MCF 10A (cell line): ENCODE measurements at regions not wholly inside any gene's neighbourhood (a gene's known extent, or its start where the extent isn't known, plus 50 kb on each side); places are given as distances from the start of the nearest gene placed in this dataset.
A peak's percentile ranks its signal among the peaks of the same experiment; 100 is the strongest.

ENCODE experiments used
- BruUV-seq: library from RNA; stranded (reverse); fragments of 400-500 nt; replicated peaks from 2 replicates; lab custom pipeline; 2021; lab: Mats Ljungman, UMichigan
- CTCF ChIA-PET: fragments of 300-600 bp; sonication (Branson Sonifier 250); formaldehyde crosslinking; extraction: SDS; loops from one replicate; lab custom pipeline; 2021; ENCODE audit warnings: antibody characterized with exemption, inconsistent platforms; lab: Yijun Ruan, JAX
- POLR2A ChIA-PET: fragments of 300-600, 350-650 bp; sonication (Branson Sonifier 250); formaldehyde crosslinking; extraction: SDS; loops from one replicate; lab custom pipeline; 2020; ENCODE audit warnings: antibody characterized with exemption, inconsistent platforms; lab: Yijun Ruan, JAX
- DNase-seq: peaks from one replicate; pipeline ENCODE4 v3.0.0-alpha.2; 2018; ENCODE audit not compliant: unreplicated experiment
- H3K27ac Mint-ChIP-seq: one replicate; pipeline ENCODE4 v1.8.0; 2022; ENCODE audit warnings: mild to moderate bottlenecking, low read depth, mixed read lengths; ENCODE audit not compliant: unreplicated experiment
- H3K27me3 Mint-ChIP-seq: one replicate; pipeline ENCODE4 v1.8.0; 2022; ENCODE audit warnings: mixed read lengths; ENCODE audit not compliant: insufficient read depth, unreplicated experiment
- H3K36me3 Mint-ChIP-seq: one replicate; pipeline ENCODE4 v1.8.0; 2022; ENCODE audit warnings: mild to moderate bottlenecking, moderate library complexity, mixed read lengths; ENCODE audit not compliant: insufficient read depth, unreplicated experiment
- H3K4me1 Mint-ChIP-seq: one replicate; pipeline ENCODE4 v1.8.0; 2022; ENCODE audit warnings: mixed read lengths; ENCODE audit not compliant: insufficient read depth, unreplicated experiment
- H3K4me3 Mint-ChIP-seq: one replicate; pipeline ENCODE4 v1.8.0; 2022; ENCODE audit warnings: mild to moderate bottlenecking, moderate library complexity, mixed read lengths; ENCODE audit not compliant: unreplicated experiment
- H3K9me3 Mint-ChIP-seq: one replicate; pipeline ENCODE4 v1.8.0; 2022; ENCODE audit warnings: mixed read lengths; ENCODE audit not compliant: unreplicated experiment
- CTCF ChIP-seq: fragments of 200-600 bp; IDR thresholded peaks from one replicate; pipeline ENCODE4 v1.8.0; 2022; ENCODE audit warnings: antibody characterized with exemption, mild to moderate bottlenecking; ENCODE audit not compliant: unreplicated experiment
- intact Hi-C: fragments of 100-400 bp; cut with micrococcal nuclease; formaldehyde crosslinking; loops from 2 replicates; pipeline ENCODE4 v1.14.1; 2022

- POLR2A ChIA-PET: no interaction called here
- no peaks in the 10 kb centered on the region for H3K4me1 Mint-ChIP-seq
- TF ChIP-seq CTCF: no peak
- no peak overlapping the region for H3K4me3 Mint-ChIP-seq
- CTCF ChIA-PET: interaction anchor here (0.5 kb wide), 1 partner anchor 22 kb away, joined by 3 read pairs; no protein-coding TSS in a partner anchor
- no peaks in the 10 kb centered on the region for H3K36me3 Mint-ChIP-seq
- no peaks in the 10 kb centered on the region for H3K9me3 Mint-ChIP-seq
- BruUV-seq: no TSS peak
- intact Hi-C loops: no loop called here
- DNase-seq: no peak
- no peak overlapping the region for H3K27ac Mint-ChIP-seq
- H3K27me3 Mint-ChIP-seq: no peaks in the 10 kb centered on the region
These were observed 971.7 kb upstream of the CHORDC1 start for GRCh38 chr11:91194546-91194945.

DNA sequence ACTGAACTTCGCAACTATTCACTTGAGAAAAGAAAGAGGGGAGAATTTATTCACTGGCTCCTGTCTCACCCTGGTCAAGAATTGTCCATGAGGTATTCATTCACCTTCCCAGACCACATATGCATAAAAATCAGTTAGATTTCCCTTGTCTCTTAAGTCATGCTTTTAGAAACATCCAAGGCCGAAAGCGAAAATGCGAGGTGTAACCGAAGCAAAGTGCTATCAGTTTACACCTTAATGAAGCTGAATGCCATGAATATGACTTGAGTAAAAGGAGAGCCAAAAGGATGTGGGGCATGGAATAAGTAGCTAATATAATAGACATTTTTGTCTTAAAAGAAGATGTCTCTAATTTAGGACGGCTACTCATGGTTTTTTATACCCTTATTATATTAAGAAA, 965.6 kb upstream of the CHORDC1 start:
- no peaks in the 10 kb centered on the region for H3K27me3 Mint-ChIP-seq
- ChIA-PET CTCF (interaction anchor here (0.6 kb wide), 1 partner anchor 278 kb away, joined by 3 read pairs; no protein-coding TSS in a partner anchor), POLR2A (no interaction called here)
- no peak overlapping the region for H3K4me3 Mint-ChIP-seq
- DNase-seq: no peak
- H3K9me3 Mint-ChIP-seq: no peaks in the 10 kb centered on the region
- intact Hi-C loops: no loop called here
- no peak overlapping the region for H3K27ac Mint-ChIP-seq
- no TSS peak for BruUV-seq
- no peaks in the 10 kb centered on the region for H3K36me3 Mint-ChIP-seq
- no peak for TF ChIP-seq CTCF
- no peaks in the 10 kb centered on the region for H3K4me1 Mint-ChIP-seq

- no peak for TF ChIP-seq CTCF
- no peaks in the 10 kb centered on the region for H3K4me1 Mint-ChIP-seq
- no peaks in the 10 kb centered on the region for H3K27me3 Mint-ChIP-seq
- H3K4me3 Mint-ChIP-seq: no peak overlapping the region
- no TSS peak for BruUV-seq
- H3K36me3 Mint-ChIP-seq: peaks cover 6% of the 10 kb centered on the region
- H3K27ac Mint-ChIP-seq: no peak overlapping the region
- DNase-seq: no peak
- ChIA-PET CTCF (interaction anchor here (0.6 kb wide), 1 partner anchor 797 kb away, joined by 3 read pairs; no protein-coding TSS in a partner anchor), POLR2A (interaction anchor here (0.6 kb wide), 1 partner anchor 1272 kb away, joined by 3 read pairs; no protein-coding TSS in a partner anchor)
- peaks cover 9% of the 10 kb centered on the region for H3K9me3 Mint-ChIP-seq
- intact Hi-C loops: no loop called here
These were observed 964.5 kb upstream of the CHORDC1 start for GRCh38 chr11:91187314-91187713.

DNA sequence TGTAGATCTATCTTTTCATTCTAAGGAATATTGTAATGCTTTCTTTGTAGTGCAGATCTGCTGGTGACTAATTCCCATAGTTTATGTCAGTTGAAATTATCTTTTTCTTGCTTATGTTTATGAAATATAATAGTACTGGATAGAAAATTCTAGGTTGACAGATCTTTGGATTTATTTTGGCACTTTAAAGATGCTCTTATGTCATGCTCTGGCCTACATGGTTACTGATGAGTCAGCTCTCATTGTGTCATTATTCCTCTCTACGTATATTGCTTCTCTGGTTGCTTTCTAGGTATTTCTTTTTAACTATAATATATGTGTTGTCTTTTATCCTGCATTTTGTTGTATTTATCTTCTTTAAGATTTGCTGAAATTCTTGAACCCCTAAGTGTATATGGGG, 955.5 kb upstream of the CHORDC1 start:
- peak; percentile 42 for DNase-seq
- intact Hi-C loops: no loop called here
- peaks cover 6% of the 10 kb centered on the region for H3K36me3 Mint-ChIP-seq
- no peak overlapping the region for H3K27ac Mint-ChIP-seq
- POLR2A ChIA-PET: no interaction called here
- no peaks in the 10 kb centered on the region for H3K27me3 Mint-ChIP-seq
- BruUV-seq: no TSS peak
- TF ChIP-seq CTCF: no peak
- no peak overlapping the region for H3K4me3 Mint-ChIP-seq
- CTCF ChIA-PET: no interaction called here
- peaks cover 24% of the 10 kb centered on the region for H3K9me3 Mint-ChIP-seq
- peaks cover 7% of the 10 kb centered on the region for H3K4me1 Mint-ChIP-seq
